ENCODE measurements at regions not wholly inside any gene's neighbourhood (a gene's known extent, or its start where the extent isn't known, plus 50 kb on each side); places are given as distances from the start of the nearest gene placed in this dataset.

GRCh38 chr10:8297959-8298358, 243.5 kb downstream of the GATA3 start:
- Histone ChIP-seq H3K4me1 (ENCODE audit: control insufficient read depth, insufficient read depth, low read length) (no peaks in the 10 kb centered on the region), H3K9ac (ENCODE audit: low read depth, low read length) (no peak overlapping the region), H4K5ac (ENCODE audit: low read depth, low read length) (no peak overlapping the region), H2BK15ac (ENCODE audit: low read depth, low read length) (no peak overlapping the region), H3K23ac (ENCODE audit: low read depth, low read length) (no peak overlapping the region), H2BK5ac (ENCODE audit: low read depth, low read length, poor library complexity, severe bottlenecking) (no peak overlapping the region), H2AFZ (replicated peaks; ENCODE audit: low read length, poor library complexity) (no peak overlapping the region), H4K91ac (ENCODE audit: insufficient read depth, low read depth, low read length) (no peak overlapping the region), H4K20me1 (ENCODE audit: insufficient read depth, low read length) (no peaks in the 10 kb centered on the region), H4K8ac (ENCODE audit: low read depth in 2 of 2, low read length in 2 of 2) (no peak overlapping the region), H3K14ac (replicated peaks; ENCODE audit: low read depth, low read length) (no peak overlapping the region), H2AK9ac (replicated peaks; ENCODE audit: low read depth, low read length, poor library complexity) (no peak overlapping the region), H3K4me2 (ENCODE audit: low read depth, low read length) (no peak overlapping the region), H3K18ac (ENCODE audit: low read depth, low read length) (no peak overlapping the region), H3K4me3 (ENCODE audit: insufficient read depth, low read depth, low read length) (no peak overlapping the region), H3K79me1 (ENCODE audit: low read depth in 1 of 2, low read length in 2 of 2) (no peaks in the 10 kb centered on the region), H2BK120ac (ENCODE audit: low read depth, low read length) (no peak overlapping the region), H3K9me1 (ENCODE audit: insufficient read depth, low read length) (no peaks in the 10 kb centered on the region), H3K27me3 (ENCODE audit: control insufficient read depth, insufficient read depth, low read length) (no peaks in the 10 kb centered on the region), H3K56ac (ENCODE audit: extremely low read depth, insufficient read depth, low read length) (no peak overlapping the region), H3K9me3 (ENCODE audit: control insufficient read depth, insufficient read depth, low read length) (peaks cover 19% of the 10 kb centered on the region), H3K27ac (ENCODE audit: insufficient read depth, low read length) (no peak overlapping the region), H3K4ac (ENCODE audit: low read depth, low read length) (no peak overlapping the region), H3K36me3 (ENCODE audit: control insufficient read depth, insufficient read depth, low read length) (no peaks in the 10 kb centered on the region), H2AK5ac (ENCODE audit: low read depth, low read length) (no peak overlapping the region), H2BK20ac (ENCODE audit: low read depth, low read length) (no peak overlapping the region)
- no peak for TF ChIP-seq RAD21 (IDR thresholded peaks at IDR 0.05; ENCODE audit: low read length)
- TF ChIP-seq MXI1 (IDR thresholded peaks at IDR 0.05; ENCODE audit: borderline replicate concordance, low read depth, low read length), result no peak
- TF ChIP-seq RFX5 (IDR thresholded peaks at IDR 0.05; ENCODE audit: low read depth, low read length), result no peak
- TF ChIP-seq CHD1 (IDR thresholded peaks at IDR 0.05; ENCODE audit: low read depth, low read length), result no peak
- no peak for TF ChIP-seq NFE2L2 (IDR thresholded peaks at IDR 0.05; ENCODE audit: low read depth, low read length)
- no peak for TF ChIP-seq RCOR1 (IDR thresholded peaks at IDR 0.05; ENCODE audit: insufficient replicate concordance, low read length)
- TF ChIP-seq SMC3 (IDR thresholded peaks at IDR 0.05; ENCODE audit: low read depth, low read length), result no peak
- TF ChIP-seq CTCF (conservative IDR thresholded peaks at IDR 0.05; ENCODE audit: low read depth, low read length), result no peak
- TF ChIP-seq BHLHE40 (IDR thresholded peaks at IDR 0.05; ENCODE audit: low read depth, low read length), result no peak
- TF ChIP-seq MAZ (IDR thresholded peaks at IDR 0.05; ENCODE audit: borderline replicate concordance, low read depth, low read length), result no peak
- no peak for TF ChIP-seq USF2 (IDR thresholded peaks at IDR 0.05; ENCODE audit: low read depth, low read length)
- TF ChIP-seq, protein P1, sequence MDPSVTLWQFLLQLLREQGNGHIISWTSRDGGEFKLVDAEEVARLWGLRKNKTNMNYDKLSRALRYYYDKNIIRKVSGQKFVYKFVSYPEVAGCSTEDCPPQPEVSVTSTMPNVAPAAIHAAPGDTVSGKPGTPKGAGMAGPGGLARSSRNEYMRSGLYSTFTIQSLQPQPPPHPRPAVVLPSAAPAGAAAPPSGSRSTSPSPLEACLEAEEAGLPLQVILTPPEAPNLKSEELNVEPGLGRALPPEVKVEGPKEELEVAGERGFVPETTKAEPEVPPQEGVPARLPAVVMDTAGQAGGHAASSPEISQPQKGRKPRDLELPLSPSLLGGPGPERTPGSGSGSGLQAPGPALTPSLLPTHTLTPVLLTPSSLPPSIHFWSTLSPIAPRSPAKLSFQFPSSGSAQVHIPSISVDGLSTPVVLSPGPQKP (IDR thresholded peaks at IDR 0.05; ENCODE audit: borderline replicate concordance, low read depth, low read length), result no peak
- TF ChIP-seq CEBPB (IDR thresholded peaks at IDR 0.05; ENCODE audit: low read depth, low read length), result no peak
- no peak for TF ChIP-seq POLR2A (IDR thresholded peaks at IDR 0.05; ENCODE audit: low read depth, low read length)
- TF ChIP-seq FOS (IDR thresholded peaks at IDR 0.05; ENCODE audit: low read depth, low read length), result no peak
- TF ChIP-seq MAFK (IDR thresholded peaks at IDR 0.05; ENCODE audit: low read depth, low read length), result no peak
- DNase-seq (no peak), ATAC-seq (ENCODE audit: low read depth) (no peak)
- dilution Hi-C loops (cut with HindIII; ENCODE audit: low sequenced_read_pairs, unreplicated experiment), result no loop called here
- no TSS peak for BruUV-seq (replicated peaks)
- ChIA-PET POLR2A (ENCODE audit: unreplicated experiment) (no interaction called here), CTCF (no interaction called here)
- in situ Hi-C loops (cut with MboI; ENCODE audit: low sequenced_read_pairs), result no loop called here
- intact Hi-C loops (cut with micrococcal nuclease), result no loop called here
- WGBS, 2 experiments (ENCODE audit: extremely low coverage in 2 of 2, insufficient read length in 1 of 2), result no CpG with 5 or more reads among the region's 1 CpG

Data from IMR-90 (cell line).